Calu3 (cell line): ENCODE measurements at regions not wholly inside any gene's neighbourhood (a gene's known extent, or its start where the extent isn't known, plus 50 kb on each side); places are given as distances from the start of the nearest gene placed in this dataset.
A peak's percentile ranks its signal among the peaks of the same experiment; 100 is the strongest.

ENCODE experiments used
- BruUV-seq: library from RNA; stranded (reverse); fragments of 400-500 nt; replicated peaks from 2 replicates; lab custom pipeline; 2021; lab: Mats Ljungman, UMichigan
- CTCF ChIA-PET: fragments of 300-600 bp; sonication (Branson Sonifier 250); formaldehyde crosslinking; loops from one replicate; lab custom pipeline; 2022; ENCODE audit warnings: antibody characterized with exemption; lab: Charles Lee
- DNase-seq: peaks from one replicate; pipeline ENCODE4 v3.0.0; 2022
- H3K27ac Mint-ChIP-seq: one replicate; pipeline ENCODE4 v1.8.0; 2022; ENCODE audit warnings: mixed read lengths; ENCODE audit not compliant: unreplicated experiment
- H3K27me3 Mint-ChIP-seq: one replicate; pipeline ENCODE4 v1.8.0; 2022; ENCODE audit warnings: mixed read lengths; ENCODE audit not compliant: unreplicated experiment
- H3K36me3 Mint-ChIP-seq: one replicate; pipeline ENCODE4 v1.8.0; 2022; ENCODE audit warnings: mild to moderate bottlenecking, moderate library complexity, mixed read lengths; ENCODE audit not compliant: insufficient read depth, unreplicated experiment
- H3K4me1 Mint-ChIP-seq: one replicate; pipeline ENCODE4 v1.8.0; 2022; ENCODE audit warnings: mild to moderate bottlenecking, low read depth, mixed read lengths; ENCODE audit not compliant: unreplicated experiment
- H3K4me3 Mint-ChIP-seq: one replicate; pipeline ENCODE4 v1.8.0; 2022; ENCODE audit warnings: mild to moderate bottlenecking, low read depth, moderate library complexity, mixed read lengths; ENCODE audit not compliant: unreplicated experiment
- H3K9me3 Mint-ChIP-seq: one replicate; pipeline ENCODE4 v1.8.0; 2022; ENCODE audit warnings: low read depth, mixed read lengths; ENCODE audit not compliant: unreplicated experiment
- intact Hi-C: fragments of 100-400 bp; cut with micrococcal nuclease; formaldehyde crosslinking; loops from one replicate; pipeline ENCODE4 v1.10.0; 2022; ENCODE audit not compliant: unreplicated experiment
- TF ChIP-seq, protein P1 (sequence below): fragments of 200-600 bp; IDR thresholded peaks from one replicate; pipeline ENCODE4 v1.8.0; 2022; ENCODE audit warnings: antibody characterized with exemption; ENCODE audit not compliant: unreplicated experiment

DNA sequence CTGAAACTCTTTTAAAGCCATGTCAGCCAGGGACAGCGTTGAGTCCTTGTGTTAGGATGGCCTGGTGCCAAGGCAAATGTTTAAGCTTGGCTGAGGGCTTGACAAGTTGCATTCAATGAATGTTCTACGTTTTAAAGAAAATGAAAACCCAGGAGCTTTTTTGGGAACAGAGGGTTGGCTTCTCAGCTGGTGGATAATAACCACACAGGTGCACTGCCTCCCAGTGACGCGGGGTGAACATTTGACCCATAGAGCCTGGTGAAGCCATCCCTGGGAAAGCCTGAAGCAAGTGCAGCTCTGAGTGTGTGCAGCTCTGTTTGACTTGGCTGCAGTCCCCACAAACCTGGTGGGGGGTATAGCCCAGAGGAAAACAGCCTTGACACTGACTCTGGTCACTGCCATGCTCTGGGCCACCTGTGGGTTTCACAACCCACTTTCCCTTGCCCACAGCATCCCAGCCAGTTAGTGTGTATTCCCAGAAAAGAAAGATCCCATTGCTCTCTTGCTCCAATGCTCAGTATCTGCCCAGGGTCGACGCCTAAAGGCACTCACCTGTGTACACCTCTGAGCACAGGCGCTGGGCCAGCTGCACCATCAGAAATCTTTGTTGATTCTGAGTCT is 874.9 kb downstream of the RNF144A start:
- CTCF ChIA-PET: no interaction called here
- Mint-ChIP-seq H3K36me3 (no peaks in the 10 kb centered on the region), H3K4me3 (peak overlapping the region; percentile 12), H3K4me1 (peaks cover 55% of the 10 kb centered on the region), H3K27me3 (no peaks in the 10 kb centered on the region), H3K27ac (peak overlapping the region; percentile 47), H3K9me3 (peaks cover 2% of the 10 kb centered on the region)
- TF ChIP-seq, protein P1, sequence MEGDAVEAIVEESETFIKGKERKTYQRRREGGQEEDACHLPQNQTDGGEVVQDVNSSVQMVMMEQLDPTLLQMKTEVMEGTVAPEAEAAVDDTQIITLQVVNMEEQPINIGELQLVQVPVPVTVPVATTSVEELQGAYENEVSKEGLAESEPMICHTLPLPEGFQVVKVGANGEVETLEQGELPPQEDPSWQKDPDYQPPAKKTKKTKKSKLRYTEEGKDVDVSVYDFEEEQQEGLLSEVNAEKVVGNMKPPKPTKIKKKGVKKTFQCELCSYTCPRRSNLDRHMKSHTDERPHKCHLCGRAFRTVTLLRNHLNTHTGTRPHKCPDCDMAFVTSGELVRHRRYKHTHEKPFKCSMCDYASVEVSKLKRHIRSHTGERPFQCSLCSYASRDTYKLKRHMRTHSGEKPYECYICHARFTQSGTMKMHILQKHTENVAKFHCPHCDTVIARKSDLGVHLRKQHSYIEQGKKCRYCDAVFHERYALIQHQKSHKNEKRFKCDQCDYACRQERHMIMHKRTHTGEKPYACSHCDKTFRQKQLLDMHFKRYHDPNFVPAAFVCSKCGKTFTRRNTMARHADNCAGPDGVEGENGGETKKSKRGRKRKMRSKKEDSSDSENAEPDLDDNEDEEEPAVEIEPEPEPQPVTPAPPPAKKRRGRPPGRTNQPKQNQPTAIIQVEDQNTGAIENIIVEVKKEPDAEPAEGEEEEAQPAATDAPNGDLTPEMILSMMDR: no peak
- BruUV-seq: no TSS peak
- intact Hi-C loops: no loop called here
- peak; percentile 60 for DNase-seq

DNA sequence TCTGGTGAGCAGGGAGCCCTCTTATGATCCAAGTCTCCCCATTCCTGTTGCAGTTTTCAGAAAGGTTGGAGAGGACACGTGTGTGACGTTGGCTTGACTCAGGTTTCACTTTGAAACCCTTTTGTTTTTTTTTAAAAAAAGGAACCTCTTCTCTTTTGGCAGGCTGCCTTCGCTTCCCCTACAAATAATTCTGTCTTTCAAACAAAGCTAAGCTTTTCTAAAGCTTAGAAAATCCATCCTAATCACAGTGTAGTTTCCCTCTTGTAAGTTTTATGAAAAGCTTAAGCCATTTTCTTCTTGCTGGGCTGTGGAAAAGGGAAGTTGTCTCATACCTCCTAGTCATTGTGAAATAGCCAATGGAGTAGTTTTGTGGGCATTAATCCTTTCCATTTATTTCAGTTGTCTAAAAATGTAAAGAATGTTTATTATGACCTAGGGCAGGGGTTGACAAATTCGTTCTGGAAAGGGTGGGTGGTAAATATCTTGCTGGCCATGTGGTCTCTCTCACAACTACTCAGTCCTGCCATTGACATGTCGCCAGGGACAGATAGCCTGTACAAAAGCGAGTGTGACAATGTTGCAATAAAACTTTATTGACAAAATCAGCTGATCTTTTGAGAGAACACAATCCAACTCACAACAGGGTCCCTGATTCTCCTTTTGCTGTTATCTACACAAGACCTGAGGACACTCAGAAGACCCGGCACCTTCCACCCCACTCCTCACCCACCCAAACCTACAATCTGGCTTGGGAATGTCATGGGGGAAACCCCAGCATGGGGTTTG is 878.8 kb downstream of the RNF144A start:
- Mint-ChIP-seq H3K4me1 (peaks cover 44% of the 10 kb centered on the region), H3K9me3 (peaks cover 8% of the 10 kb centered on the region), H3K36me3 (no peaks in the 10 kb centered on the region), H3K27me3 (no peaks in the 10 kb centered on the region), H3K27ac (no peak overlapping the region), H3K4me3 (no peak overlapping the region)
- TF ChIP-seq, protein P1: no peak
- DNase-seq: no peak
- intact Hi-C loops: no loop called here
- CTCF ChIA-PET: interaction anchor here (1.4 kb wide), 1 partner anchor 22 kb away, joined by 3 read pairs; no protein-coding TSS in a partner anchor
- BruUV-seq: no TSS peak

DNA sequence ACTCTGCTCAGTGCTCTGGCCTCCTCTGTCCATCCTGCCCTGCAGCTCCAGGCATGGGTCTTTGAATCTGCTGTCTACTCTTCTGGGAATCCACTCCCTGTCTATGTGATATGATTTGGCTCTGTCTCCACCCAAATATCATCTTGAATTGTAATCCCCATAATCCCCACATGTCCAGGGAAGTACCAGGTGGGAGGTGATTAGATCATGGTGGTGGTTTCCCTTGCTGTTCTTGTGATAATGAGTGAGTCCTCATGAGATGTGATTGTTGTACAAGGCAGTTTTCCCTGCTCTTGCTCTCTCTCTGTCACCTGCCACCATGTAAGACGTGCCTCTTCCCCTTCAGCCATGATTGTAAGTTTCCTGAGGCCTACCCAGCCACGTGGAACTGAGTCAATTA is 881.8 kb upstream of the ID2 start:
- TF ChIP-seq, protein P1: no peak
- Mint-ChIP-seq H3K36me3 (no peaks in the 10 kb centered on the region), H3K4me3 (no peak overlapping the region), H3K27me3 (no peaks in the 10 kb centered on the region), H3K4me1 (peaks cover 12% of the 10 kb centered on the region), H3K27ac (no peak overlapping the region), H3K9me3 (peaks cover 18% of the 10 kb centered on the region)
- BruUV-seq: no TSS peak
- intact Hi-C loops: no loop called here
- CTCF ChIA-PET: no interaction called here
- no peak for DNase-seq

DNA sequence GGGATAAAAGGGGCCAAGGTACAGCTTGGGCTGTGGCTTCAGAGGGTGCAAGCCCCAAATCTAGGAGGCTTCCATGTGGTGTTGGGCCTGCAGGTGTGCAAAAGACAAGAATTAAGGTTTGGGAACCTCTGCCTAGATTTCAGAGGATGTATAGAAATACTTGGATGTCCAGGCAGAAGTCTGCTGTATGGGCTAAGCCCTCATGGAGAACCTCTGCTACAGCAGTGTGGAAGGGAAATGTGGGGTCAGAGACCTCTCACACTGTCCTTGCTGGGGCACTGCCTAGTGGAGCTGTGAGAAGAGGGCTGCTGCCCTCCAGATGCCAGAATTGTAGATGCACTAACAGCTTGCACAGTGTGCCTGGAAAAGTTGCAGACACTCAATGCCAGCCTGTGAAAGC is 880.6 kb upstream of the ID2 start:
- Mint-ChIP-seq H3K4me1 (no peaks in the 10 kb centered on the region), H3K4me3 (no peak overlapping the region), H3K36me3 (no peaks in the 10 kb centered on the region), H3K27me3 (no peaks in the 10 kb centered on the region), H3K9me3 (peaks cover 18% of the 10 kb centered on the region), H3K27ac (no peak overlapping the region)
- CTCF ChIA-PET: no interaction called here
- no peak for DNase-seq
- TF ChIP-seq, protein P1: no peak
- intact Hi-C loops: no loop called here
- BruUV-seq: no TSS peak
